Stomach (tissue), 8 donors: ENCODE measurements at regions not wholly inside any gene's neighbourhood (a gene's known extent, or its start where the extent isn't known, plus 50 kb on each side); places are given as distances from the start of the nearest gene placed in this dataset.

Experiments used
- DNase-seq, 2 donors: peaks; one replicate each; pipeline versions ENCODE4 v3.0.0 to v3.0.0-alpha.2; 2013 to 2019
- H3K27ac ChIP-seq, 5 donors: fragments of 200-600 bp in 4 of 5; sonication (generic) in 4 of 5; one replicate each; pipeline ENCODE4 v1.5.1; 2013 to 2019; ENCODE audit warnings: mild to moderate bottlenecking in 1 of 5, moderate library complexity in 1 of 5
- H3K27me3 ChIP-seq, 3 donors: fragments of 200-600 bp; sonication (generic); one replicate each; pipeline ENCODE4 v1.5.1; 2017 to 2019; ENCODE audit warnings: mixed run types in 1 of 3
- H3K36me3 ChIP-seq, 4 donors: fragments of 200-600 bp; sonication (generic); 1 replicate in 3 of 4; 2 replicates in 1 of 4; pipeline ENCODE4 v1.5.1; 2016 to 2019
- H3K4me1 ChIP-seq, 4 donors: fragments of 200-600 bp; sonication (generic); one replicate each; pipeline ENCODE4 v1.5.1; 2016 to 2019
- H3K4me3 ChIP-seq, 4 donors: fragments of 200-600 bp; sonication (generic) in 3 of 4; one replicate each; pipeline ENCODE4 v1.5.1; 2016 to 2019; ENCODE audit warnings: mild to moderate bottlenecking in 1 of 4
- H3K9me3 ChIP-seq, 4 donors: fragments of 200-600 bp; sonication (generic); one replicate each; pipeline ENCODE4 v1.5.1; 2016 to 2019
- CTCF ChIP-seq, 7 experiments: fragments of 450-650 bp in 4 of 7; fragments of 200-600 bp in 3 of 7; sonication (generic) in 3 of 7; IDR thresholded peaks; one replicate each; pipeline ENCODE4 v1.5.1; 2016 to 2019; ENCODE audit warnings: antibody characterized with exemption in 7 of 7, control low read depth in 2 of 7, mild to moderate bottlenecking in 1 of 7
- EP300 ChIP-seq: sonication (generic); formaldehyde crosslinking; IDR thresholded peaks from one replicate; pipeline ENCODE4 v1.6.1; 2017; ENCODE audit warnings: antibody characterized with exemption
- POLR2A ChIP-seq, 4 donors: fragments of 450-650 bp; IDR thresholded peaks; one replicate each; pipeline ENCODE4 v1.6.1; 2016; ENCODE audit warnings: antibody characterized with exemption in 4 of 4, control low read depth in 2 of 4, mild to moderate bottlenecking in 1 of 4, moderate library complexity in 1 of 4
- POLR2AphosphoS5 ChIP-seq, 3 donors: sonication (generic); formaldehyde crosslinking; IDR thresholded peaks; one replicate each; pipeline ENCODE4 v1.6.1; 2016; ENCODE audit warnings: antibody characterized with exemption in 3 of 3
- WGBS, 5 donors: extraction: QIAGEN DNeasy Blood & Tissue Kit in 3 of 5; methylation state at CpG; one replicate each; pipeline versions ENCODE4 v1.1.5 to v1.1.7; 2013 to 2018; 5-methylcytosine and 5-hydroxymethylcytosine counted together
- intact Hi-C: fragments of 100-400 bp; cut with DNase I; formaldehyde crosslinking; loops from one replicate; pipeline ENCODE4 v1.15.1; 2023; ENCODE audit warnings: low total_unique reads
- donor health status: healthy with polysubstance abuse.
- donor health status: Bipolar disorder and iron deficiency.
- donor health status: healthy.

GRCh38 chr1:55959136-55959548, 620.2 kb downstream of the PLPP3 start:
- no peak for TF ChIP-seq EP300
- TF ChIP-seq POLR2A (IDR thresholded peaks at IDR 0.05) = no peak
- TF ChIP-seq CTCF (IDR thresholded peaks at IDR 0.05) = no peak
- no peak for TF ChIP-seq POLR2AphosphoS5 (IDR thresholded peaks at IDR 0.05)
- 50 to 64% (median 55%) methylated on average over 3 of the region's 3 CpGs for WGBS, 5 donors
- intact Hi-C loops = no loop called here

GRCh38 chr1:55958498-55958897, 620.9 kb downstream of the PLPP3 start:
- Histone ChIP-seq H3K27me3 (no peaks in the 10 kb centered on the region), H3K27ac (no peak overlapping the region), H3K4me1 (no peaks in the 10 kb centered on the region), H3K4me3 (no peak overlapping the region), H3K36me3 (no peaks in the 10 kb centered on the region), H3K9me3 (no peaks in the 10 kb centered on the region)
- intact Hi-C loops = no loop called here
- DNase-seq = no peak
- 59 to 81% (median 76%) methylated on average over 2 of the region's 2 CpGs for WGBS, 5 donors
- TF ChIP-seq EP300 (no peak), POLR2AphosphoS5 (IDR thresholded peaks at IDR 0.05) (no peak), CTCF (IDR thresholded peaks at IDR 0.05) (no peak), POLR2A (IDR thresholded peaks at IDR 0.05) (no peak)

More at GRCh38 chr1:55959136-55959548, 620.2 kb downstream of the PLPP3 start:
- no peaks in the 10 kb centered on the region for H3K36me3 ChIP-seq
- H3K27ac ChIP-seq = no peak overlapping the region
- H3K27me3 ChIP-seq = no peaks in the 10 kb centered on the region
- no peak overlapping the region for H3K4me3 ChIP-seq
- DNase-seq = no peak
- no peaks in the 10 kb centered on the region for H3K4me1 ChIP-seq
- no peaks in the 10 kb centered on the region for H3K9me3 ChIP-seq

GRCh38 chr1:55957276-55957675, 622.1 kb downstream of the PLPP3 start:
- no peaks in the 10 kb centered on the region for H3K36me3 ChIP-seq
- TF ChIP-seq POLR2A (IDR thresholded peaks at IDR 0.05) (no peak), EP300 (no peak)
- no peaks in the 10 kb centered on the region for H3K9me3 ChIP-seq
- no peak overlapping the region for H3K4me3 ChIP-seq
- intact Hi-C loops = no loop called here
- no peak for DNase-seq
- H3K27ac ChIP-seq = no peak overlapping the region
- no peaks in the 10 kb centered on the region for H3K4me1 ChIP-seq
- no peaks in the 10 kb centered on the region for H3K27me3 ChIP-seq

GRCh38 chr1:55955016-55955621, 624.2 kb downstream of the PLPP3 start:
- Histone ChIP-seq H3K9me3 (no peaks in the 10 kb centered on the region), H3K27me3 (no peaks in the 10 kb centered on the region), H3K4me1 (no peaks in the 10 kb centered on the region), H3K27ac (no peak overlapping the region), H3K4me3 (no peak overlapping the region), H3K36me3 (no peaks in the 10 kb centered on the region)
- intact Hi-C loops = no loop called here
- TF ChIP-seq POLR2A (IDR thresholded peaks at IDR 0.05) = no peak
- no peak for TF ChIP-seq EP300
- TF ChIP-seq POLR2AphosphoS5 (IDR thresholded peaks at IDR 0.05) = no peak
- TF ChIP-seq CTCF (IDR thresholded peaks at IDR 0.05) = no peak
- no peak for DNase-seq
- WGBS, 5 donors = 86 to 91% (median 86%) methylated on average over 12 of the region's 12 CpGs

- H3K36me3 ChIP-seq = no peaks in the 10 kb centered on the region
- H3K4me3 ChIP-seq = no peak overlapping the region
- WGBS, 5 donors = 64 to 81% (median 80%) methylated on average over 3 of the region's 3 CpGs
- DNase-seq = no peak
- intact Hi-C loops = no loop called here
- H3K9me3 ChIP-seq = no peaks in the 10 kb centered on the region
- TF ChIP-seq CTCF (IDR thresholded peaks at IDR 0.05) (no peak), POLR2AphosphoS5 (IDR thresholded peaks at IDR 0.05) (no peak), POLR2A (IDR thresholded peaks at IDR 0.05) (no peak), EP300 (no peak)
- H3K27ac ChIP-seq = no peak overlapping the region
- H3K4me1 ChIP-seq = no peaks in the 10 kb centered on the region
- H3K27me3 ChIP-seq = no peaks in the 10 kb centered on the region
Observed at GRCh38 chr1:55951291-55951690, 628.1 kb downstream of the PLPP3 start.
